OCI-LY7 (cell line): ENCODE measurements at regions not wholly inside any gene's neighbourhood (a gene's known extent, or its start where the extent isn't known, plus 50 kb on each side); places are given as distances from the start of the nearest gene placed in this dataset.

Experiments
- EZH2phosphoT487 ChIP-seq: fragments of 200-600 bp; sonication (generic); IDR thresholded peaks from 2 replicates; pipeline ENCODE4 v1.6.1; 2018; ENCODE audit warnings: low read depth, borderline replicate concordance, mild to moderate bottlenecking, mixed run types, antibody characterized with exemption, low read length, moderate library complexity, mixed read lengths
- TF ChIP-seq, protein P1 (sequence below): fragments of 200-600 bp; sonication (generic); conservative IDR thresholded peaks from 2 replicates; pipeline ENCODE4 v1.5.1; 2014; ENCODE audit warnings: mild to moderate bottlenecking, antibody characterized with exemption, low read length, moderate library complexity, mixed read lengths

DNA sequence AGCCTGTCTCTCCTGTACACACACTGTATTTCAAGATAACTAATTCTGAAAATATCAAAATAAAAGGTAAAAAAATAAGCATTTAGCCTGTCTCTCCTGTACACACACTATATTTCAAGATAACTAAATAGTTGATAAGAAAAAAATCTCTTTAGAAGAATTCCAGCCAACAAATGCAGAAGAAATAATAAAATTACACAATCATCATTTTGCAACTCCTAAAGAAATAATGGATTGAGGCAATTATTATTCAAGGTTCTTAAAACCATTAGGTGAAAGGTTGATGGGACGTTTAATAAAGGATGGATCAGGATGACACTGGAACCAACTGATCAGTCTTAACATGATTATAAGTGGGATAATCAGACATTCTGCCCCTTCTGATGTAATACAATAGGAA is 148.0 kb upstream of the FN1 start:
- TF ChIP-seq, protein P1, sequence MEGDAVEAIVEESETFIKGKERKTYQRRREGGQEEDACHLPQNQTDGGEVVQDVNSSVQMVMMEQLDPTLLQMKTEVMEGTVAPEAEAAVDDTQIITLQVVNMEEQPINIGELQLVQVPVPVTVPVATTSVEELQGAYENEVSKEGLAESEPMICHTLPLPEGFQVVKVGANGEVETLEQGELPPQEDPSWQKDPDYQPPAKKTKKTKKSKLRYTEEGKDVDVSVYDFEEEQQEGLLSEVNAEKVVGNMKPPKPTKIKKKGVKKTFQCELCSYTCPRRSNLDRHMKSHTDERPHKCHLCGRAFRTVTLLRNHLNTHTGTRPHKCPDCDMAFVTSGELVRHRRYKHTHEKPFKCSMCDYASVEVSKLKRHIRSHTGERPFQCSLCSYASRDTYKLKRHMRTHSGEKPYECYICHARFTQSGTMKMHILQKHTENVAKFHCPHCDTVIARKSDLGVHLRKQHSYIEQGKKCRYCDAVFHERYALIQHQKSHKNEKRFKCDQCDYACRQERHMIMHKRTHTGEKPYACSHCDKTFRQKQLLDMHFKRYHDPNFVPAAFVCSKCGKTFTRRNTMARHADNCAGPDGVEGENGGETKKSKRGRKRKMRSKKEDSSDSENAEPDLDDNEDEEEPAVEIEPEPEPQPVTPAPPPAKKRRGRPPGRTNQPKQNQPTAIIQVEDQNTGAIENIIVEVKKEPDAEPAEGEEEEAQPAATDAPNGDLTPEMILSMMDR, result no peak
- no peak for TF ChIP-seq EZH2phosphoT487
